ENCODE measurements at regions not wholly inside any gene's neighbourhood (a gene's known extent, or its start where the extent isn't known, plus 50 kb on each side); places are given as distances from the start of the nearest gene placed in this dataset.

- Histone ChIP-seq H3K27ac (ENCODE audit: low read length) (no peak overlapping the region), H3K27me3 (ENCODE audit: insufficient read depth, low read length) (no peaks in the 10 kb centered on the region), H3K9ac (ENCODE audit: low read depth, low read length) (no peak overlapping the region)
Observed at GRCh38 chr9:13615660-13616490, 336.4 kb upstream of the MPDZ start.

GRCh38 chr9:13614060-13614459 is 334.6 kb upstream of the MPDZ start:
- H3K36me3 ChIP-seq (ENCODE audit: insufficient read depth, low read depth, low read length) = no peaks in the 10 kb centered on the region
- no peaks in the 10 kb centered on the region; the same call in 1 of the 2 replicates for H3K4me1 ChIP-seq (ENCODE audit: insufficient read depth, low read length)
- no peak overlapping the region for H3K4me3 ChIP-seq (ENCODE audit: low read length)
- H3K9me3 ChIP-seq (ENCODE audit: insufficient read depth, low read depth, low read length) = no peaks in the 10 kb centered on the region
- no peak overlapping the region for H3K9ac ChIP-seq (ENCODE audit: low read depth, low read length)
- no peak overlapping the region for H3K27ac ChIP-seq (ENCODE audit: low read length)
- H3K27me3 ChIP-seq (ENCODE audit: insufficient read depth, low read length) = no peaks in the 10 kb centered on the region

More at GRCh38 chr9:13615660-13616490, 336.4 kb upstream of the MPDZ start:
- Histone ChIP-seq H3K4me1 (ENCODE audit: insufficient read depth, low read length) (no peaks in the 10 kb centered on the region), H3K4me3 (ENCODE audit: low read length) (no peak overlapping the region), H3K36me3 (ENCODE audit: insufficient read depth, low read depth, low read length) (no peaks in the 10 kb centered on the region), H3K9me3 (ENCODE audit: insufficient read depth, low read depth, low read length) (no peaks in the 10 kb centered on the region)

GRCh38 chr9:13613296-13613695 is 333.8 kb upstream of the MPDZ start:
- no peaks in the 10 kb centered on the region for H3K27me3 ChIP-seq (ENCODE audit: insufficient read depth, low read length)
- H3K9ac ChIP-seq (ENCODE audit: low read depth, low read length) = no peak overlapping the region
- no peaks in the 10 kb centered on the region for H3K9me3 ChIP-seq (ENCODE audit: insufficient read depth, low read depth, low read length)
- no peak overlapping the region for H3K4me3 ChIP-seq (ENCODE audit: low read length)
- H3K4me1 ChIP-seq (ENCODE audit: insufficient read depth, low read length) = peaks cover 7% of the 10 kb centered on the region
- H3K27ac ChIP-seq (ENCODE audit: low read length) = no peak overlapping the region
- H3K36me3 ChIP-seq (ENCODE audit: insufficient read depth, low read depth, low read length) = no peaks in the 10 kb centered on the region

- H3K4me1 ChIP-seq (ENCODE audit: insufficient read depth, low read length) = peaks cover 21% of the 10 kb centered on the region
- H3K9ac ChIP-seq (ENCODE audit: low read depth, low read length) = peak overlapping the region; percentile 45
- no peaks in the 10 kb centered on the region for H3K36me3 ChIP-seq (ENCODE audit: insufficient read depth, low read depth, low read length)
- H3K4me3 ChIP-seq (ENCODE audit: low read length) = peak overlapping the region; percentile 47; the same call in 1 of the 2 replicates
- no peaks in the 10 kb centered on the region for H3K9me3 ChIP-seq (ENCODE audit: insufficient read depth, low read depth, low read length)
- no peaks in the 10 kb centered on the region for H3K27me3 ChIP-seq (ENCODE audit: insufficient read depth, low read length)
- H3K27ac ChIP-seq (ENCODE audit: low read length) = no peak overlapping the region
Observed at GRCh38 chr9:13608451-13608850, 329.0 kb upstream of the MPDZ start.

DNA sequence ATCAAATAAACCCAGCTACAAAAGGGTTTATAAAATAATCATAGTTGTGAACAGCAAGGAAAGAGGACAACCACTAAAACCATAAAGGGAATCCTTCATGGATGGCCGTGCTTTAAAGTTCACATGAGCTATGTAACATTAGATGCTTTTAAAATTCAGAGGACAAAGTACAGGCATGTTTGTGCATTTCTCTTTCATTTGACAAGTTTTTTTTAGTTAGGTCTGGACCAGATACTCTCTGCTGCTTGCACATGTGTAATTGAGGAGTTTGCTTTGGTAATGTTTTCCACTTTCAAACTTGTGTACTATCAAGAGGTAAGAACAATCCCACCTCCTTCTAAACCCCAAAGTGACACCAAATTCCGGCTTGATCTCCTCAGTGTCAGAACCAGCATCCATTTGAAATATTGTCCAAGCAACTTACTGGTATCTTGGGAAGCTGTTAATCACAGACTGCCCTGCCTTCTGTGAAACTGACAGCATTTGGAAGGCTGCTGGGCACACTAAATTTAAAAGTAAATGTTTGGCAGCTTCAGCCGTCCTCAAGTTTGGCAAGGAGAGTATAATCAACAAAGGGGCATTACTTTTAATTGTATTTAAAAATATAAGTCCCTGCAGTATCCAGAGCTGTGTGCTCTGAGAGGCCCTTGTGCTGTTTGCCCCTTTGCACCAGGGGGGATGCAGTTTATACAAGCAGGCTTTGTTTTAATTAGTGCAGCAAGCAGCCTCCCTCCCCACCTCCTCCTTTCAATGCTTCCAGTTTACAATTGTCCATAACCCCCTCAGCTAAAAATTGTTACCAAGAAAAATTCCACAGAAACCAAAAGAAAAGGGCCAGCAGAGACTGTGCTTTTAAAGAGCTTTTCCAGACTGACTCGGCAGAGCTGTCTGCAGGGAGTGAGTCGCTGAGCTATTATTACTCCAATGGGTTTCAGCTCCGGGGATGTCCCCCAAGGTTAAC is 328.3 kb upstream of the MPDZ start:
- Histone ChIP-seq H3K4me1 (ENCODE audit: insufficient read depth, low read length) (peaks cover 21% of the 10 kb centered on the region), H3K9ac (ENCODE audit: low read depth, low read length) (peak overlapping the region; percentile 45; the same call in 1 of the 2 replicates), H3K4me3 (ENCODE audit: low read length) (peak overlapping the region; percentile 47; the same call in 1 of the 2 replicates), H3K36me3 (ENCODE audit: insufficient read depth, low read depth, low read length) (no peaks in the 10 kb centered on the region), H3K9me3 (ENCODE audit: insufficient read depth, low read depth, low read length) (no peaks in the 10 kb centered on the region), H3K27ac (ENCODE audit: low read length) (no peak overlapping the region), H3K27me3 (ENCODE audit: insufficient read depth, low read length) (no peaks in the 10 kb centered on the region)

DNA sequence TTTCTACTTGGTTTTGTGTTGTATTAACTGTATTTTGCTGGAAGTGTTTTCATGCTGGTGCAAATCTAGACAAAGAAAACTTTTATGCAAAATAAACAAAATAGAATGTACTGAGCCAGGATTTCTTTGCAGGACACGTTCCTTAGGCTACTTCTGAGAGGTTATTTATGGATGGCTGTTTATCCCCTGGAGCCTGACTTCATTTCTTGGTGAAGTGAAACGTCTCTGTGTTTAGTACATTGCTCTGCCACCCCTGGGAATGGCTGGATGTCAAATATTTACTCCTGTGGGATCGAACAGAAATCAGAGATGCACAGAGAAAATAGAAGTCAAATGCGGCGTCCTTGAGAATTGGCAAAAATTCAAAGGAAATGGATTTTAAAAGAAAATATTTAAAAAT is 327.1 kb upstream of the MPDZ start:
- no peak overlapping the region for H3K9ac ChIP-seq (ENCODE audit: low read depth, low read length)
- H3K4me3 ChIP-seq (ENCODE audit: low read length) = no peak overlapping the region
- H3K4me1 ChIP-seq (ENCODE audit: insufficient read depth, low read length) = peaks cover 21% of the 10 kb centered on the region
- H3K36me3 ChIP-seq (ENCODE audit: insufficient read depth, low read depth, low read length) = no peaks in the 10 kb centered on the region
- no peaks in the 10 kb centered on the region for H3K9me3 ChIP-seq (ENCODE audit: insufficient read depth, low read depth, low read length)
- H3K27ac ChIP-seq (ENCODE audit: low read length) = no peak overlapping the region
- H3K27me3 ChIP-seq (ENCODE audit: insufficient read depth, low read length) = no peaks in the 10 kb centered on the region

- Histone ChIP-seq H3K27ac (ENCODE audit: low read length) (no peak overlapping the region), H3K4me1 (ENCODE audit: insufficient read depth, low read length) (peaks cover 20% of the 10 kb centered on the region), H3K36me3 (ENCODE audit: insufficient read depth, low read depth, low read length) (no peaks in the 10 kb centered on the region), H3K9me3 (ENCODE audit: insufficient read depth, low read depth, low read length) (no peaks in the 10 kb centered on the region), H3K9ac (ENCODE audit: low read depth, low read length) (no peak overlapping the region), H3K4me3 (ENCODE audit: low read length) (no peak overlapping the region), H3K27me3 (ENCODE audit: insufficient read depth, low read length) (no peaks in the 10 kb centered on the region)
Observed at GRCh38 chr9:13603921-13604320, 324.4 kb upstream of the MPDZ start.

DNA sequence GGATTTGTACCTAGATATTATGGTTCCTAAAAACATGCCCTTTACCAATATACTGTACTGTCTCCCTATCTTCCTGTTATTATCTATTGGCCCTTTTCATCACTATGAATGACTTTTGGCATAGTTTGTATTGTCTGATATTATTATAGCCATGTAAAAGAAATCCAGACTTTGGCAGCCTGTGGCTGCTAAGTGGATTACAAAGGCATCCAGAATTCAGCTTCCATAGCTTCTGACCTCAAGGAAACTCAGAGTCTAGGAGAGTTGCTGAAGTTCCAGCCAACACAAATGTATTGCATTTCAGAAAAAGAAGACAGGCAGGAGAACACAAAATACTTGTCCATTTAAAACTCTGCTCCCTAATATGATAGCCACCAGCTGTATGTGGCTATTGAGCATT is 319.2 kb upstream of the MPDZ start:
- H3K27ac ChIP-seq (ENCODE audit: low read length) = no peak overlapping the region
- no peak overlapping the region for H3K4me3 ChIP-seq (ENCODE audit: low read length)
- no peaks in the 10 kb centered on the region for H3K27me3 ChIP-seq (ENCODE audit: insufficient read depth, low read length)
- H3K36me3 ChIP-seq (ENCODE audit: insufficient read depth, low read depth, low read length) = no peaks in the 10 kb centered on the region
- peaks cover 17% of the 10 kb centered on the region; the same call in 1 of the 2 replicates for H3K4me1 ChIP-seq (ENCODE audit: insufficient read depth, low read length)
- no peak overlapping the region; the same call in 1 of the 2 replicates for H3K9ac ChIP-seq (ENCODE audit: low read depth, low read length)
- no peaks in the 10 kb centered on the region for H3K9me3 ChIP-seq (ENCODE audit: insufficient read depth, low read depth, low read length)

DNA sequence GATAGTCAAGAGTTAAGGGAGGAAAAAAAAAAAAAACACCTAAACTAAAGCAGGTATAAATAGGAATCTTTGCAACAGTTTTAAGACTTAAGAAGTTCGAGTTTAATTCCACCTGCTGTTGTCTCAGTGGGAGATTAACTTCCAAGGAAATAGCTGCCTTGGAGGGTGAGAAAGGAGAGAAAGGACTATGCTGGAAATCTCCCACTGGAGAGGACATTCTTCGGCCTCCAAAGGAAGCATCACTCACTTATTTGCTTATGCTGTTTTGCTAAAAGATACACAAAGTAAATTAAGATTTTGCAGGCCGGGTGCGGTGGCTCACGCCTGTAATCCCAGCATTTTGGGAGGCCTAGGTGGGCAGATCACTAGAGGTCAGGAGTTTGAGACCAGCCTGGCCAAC is 317.9 kb upstream of the MPDZ start:
- Histone ChIP-seq H3K9me3 (ENCODE audit: insufficient read depth, low read depth, low read length) (no peaks in the 10 kb centered on the region), H3K4me3 (ENCODE audit: low read length) (peak overlapping the region; percentile 4; the same call in 1 of the 2 replicates), H3K9ac (ENCODE audit: low read depth, low read length) (peak overlapping the region; percentile 33; the same call in 1 of the 2 replicates), H3K36me3 (ENCODE audit: insufficient read depth, low read depth, low read length) (no peaks in the 10 kb centered on the region), H3K4me1 (ENCODE audit: insufficient read depth, low read length) (peaks cover 17% of the 10 kb centered on the region; the same call in 1 of the 2 replicates), H3K27me3 (ENCODE audit: insufficient read depth, low read length) (no peaks in the 10 kb centered on the region), H3K27ac (ENCODE audit: low read length) (peak overlapping the region; percentile 69)

DNA sequence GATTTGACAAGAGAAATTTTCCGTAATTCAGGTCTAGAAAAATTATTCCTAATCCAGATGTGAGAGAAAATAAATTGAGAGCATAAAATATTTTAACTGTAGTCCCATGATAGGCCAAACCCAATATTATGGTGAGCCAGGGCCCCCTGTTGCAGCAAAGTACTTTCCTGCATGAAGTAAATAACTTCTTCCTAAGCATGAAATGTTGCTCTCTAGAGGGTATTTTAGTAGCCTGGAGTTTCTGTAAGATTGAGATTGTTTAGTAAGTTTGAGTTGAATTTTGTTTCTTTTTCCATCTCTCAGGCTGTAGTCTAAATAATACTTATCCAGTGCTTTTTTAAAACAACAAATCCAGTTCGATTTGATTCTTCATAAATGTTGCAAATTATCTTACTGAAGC is 317.5 kb upstream of the MPDZ start:
- no peaks in the 10 kb centered on the region for H3K9me3 ChIP-seq (ENCODE audit: insufficient read depth, low read depth, low read length)
- H3K9ac ChIP-seq (ENCODE audit: low read depth, low read length) = peak overlapping the region; percentile 33; the same call in 1 of the 2 replicates
- H3K36me3 ChIP-seq (ENCODE audit: insufficient read depth, low read depth, low read length) = no peaks in the 10 kb centered on the region
- H3K4me1 ChIP-seq (ENCODE audit: insufficient read depth, low read length) = peaks cover 17% of the 10 kb centered on the region; the same call in 1 of the 2 replicates
- peak overlapping the region; percentile 4; the same call in 1 of the 2 replicates for H3K4me3 ChIP-seq (ENCODE audit: low read length)
- H3K27ac ChIP-seq (ENCODE audit: low read length) = peak overlapping the region; percentile 69
- H3K27me3 ChIP-seq (ENCODE audit: insufficient read depth, low read length) = no peaks in the 10 kb centered on the region

- Histone ChIP-seq H3K9ac (ENCODE audit: low read depth, low read length) (peak overlapping the region; percentile 33; the same call in 1 of the 2 replicates), H3K9me3 (ENCODE audit: insufficient read depth, low read depth, low read length) (no peaks in the 10 kb centered on the region), H3K27ac (ENCODE audit: low read length) (peak overlapping the region; percentile 69)
Observed at GRCh38 chr9:13596383-13596970, 317.0 kb upstream of the MPDZ start.

More at GRCh38 chr9:13596383-13596970, 317.0 kb upstream of the MPDZ start:
- Histone ChIP-seq H3K27me3 (ENCODE audit: insufficient read depth, low read length) (no peaks in the 10 kb centered on the region), H3K36me3 (ENCODE audit: insufficient read depth, low read depth, low read length) (no peaks in the 10 kb centered on the region), H3K4me1 (ENCODE audit: insufficient read depth, low read length) (peaks cover 17% of the 10 kb centered on the region; the same call in 1 of the 2 replicates), H3K4me3 (ENCODE audit: low read length) (peak overlapping the region; percentile 4; the same call in 1 of the 2 replicates)
